ENCODE measurements at regions not wholly inside any gene's neighbourhood (a gene's known extent, or its start where the extent isn't known, plus 50 kb on each side); places are given as distances from the start of the nearest gene placed in this dataset.

- H3K4me3 ChIP-seq (ENCODE audit: low read depth, low read length), result no peak overlapping the region
- no peak for TF ChIP-seq CTCF (IDR thresholded peaks at IDR 0.05; ENCODE audit: insufficient read depth, low read depth, low read length)
- DNase-seq (ENCODE audit: low read depth), result no peak
Observed at GRCh38 chr2:19656011-19656410, 245.8 kb downstream of the TTC32 start.

GRCh38 chr2:19654310-19655090 is 247.3 kb downstream of the TTC32 start:
- H3K4me3 ChIP-seq (ENCODE audit: low read depth, low read length), result no peak overlapping the region
- TF ChIP-seq CTCF (IDR thresholded peaks at IDR 0.05; ENCODE audit: insufficient read depth, low read depth, low read length), result no peak
- DNase-seq (ENCODE audit: low read depth), result no peak

- DNase-seq (ENCODE audit: low read depth), result no peak
- no peak overlapping the region for H3K4me3 ChIP-seq (ENCODE audit: low read depth, low read length)
- no peak for TF ChIP-seq CTCF (IDR thresholded peaks at IDR 0.05; ENCODE audit: insufficient read depth, low read depth, low read length)
Observed at GRCh38 chr2:19653509-19653908, 248.3 kb downstream of the TTC32 start.

- no peak for TF ChIP-seq CTCF (IDR thresholded peaks at IDR 0.05; ENCODE audit: insufficient read depth, low read depth, low read length)
- DNase-seq (ENCODE audit: low read depth), result no peak
- H3K4me3 ChIP-seq (ENCODE audit: low read depth, low read length), result no peak overlapping the region
Observed at GRCh38 chr2:19652811-19653210, 249.0 kb downstream of the TTC32 start.

- peak; percentile 73 for DNase-seq (ENCODE audit: low read depth)
- H3K4me3 ChIP-seq (ENCODE audit: low read depth, low read length), result no peak overlapping the region
- no peak for TF ChIP-seq CTCF (IDR thresholded peaks at IDR 0.05; ENCODE audit: insufficient read depth, low read depth, low read length)
Observed at GRCh38 chr2:19651466-19651865, 250.3 kb downstream of the TTC32 start.

- H3K4me3 ChIP-seq (ENCODE audit: low read depth, low read length), result no peak overlapping the region
- peak; percentile 99 for DNase-seq (ENCODE audit: low read depth)
- TF ChIP-seq CTCF (IDR thresholded peaks at IDR 0.05; ENCODE audit: insufficient read depth, low read depth, low read length), result no peak
Observed at GRCh38 chr2:19649785-19650380, 251.9 kb downstream of the TTC32 start.

All from fibroblast of villous mesenchyme (primary cell).